DND-41 (cell line): ENCODE measurements at regions not wholly inside any gene's neighbourhood (a gene's known extent, or its start where the extent isn't known, plus 50 kb on each side); places are given as distances from the start of the nearest gene placed in this dataset.
"Not testable (repeated sequence)": the region's sequence is repeated elsewhere in the genome, so short reads cannot be mapped to it uniquely, and the experiment has no call there.

Experiments
- ATAC-seq: fragments of 200-7000 bp; cut with Tn5 transposase; 3 replicates; pipeline ENCODE4 v1.9.1; 2021; ENCODE audit warnings: low read depth; ENCODE audit not compliant: insufficient read depth
- DNase-seq: peaks from one replicate; pipeline ENCODE4 v3.0.0-alpha.2; 2020
- H2AFZ ChIP-seq: 2 replicates; pipeline ENCODE4 v1.6.0; 2012; ENCODE audit warnings: low read depth, low read length
- H3K27ac ChIP-seq: 2 replicates; pipeline ENCODE4 v1.5.1; 2012; ENCODE audit warnings: low read length, inconsistent platforms
- H3K27me3 ChIP-seq: fragments of 200-600 bp; sonication (generic); 2 replicates; pipeline ENCODE4 v1.6.0; 2012; ENCODE audit warnings: low read length, mild to moderate bottlenecking, inconsistent platforms; ENCODE audit not compliant: insufficient read depth, poor library complexity
- H3K36me3 ChIP-seq: 2 replicates; pipeline ENCODE4 v1.5.1; 2012; ENCODE audit warnings: low read length, inconsistent platforms; ENCODE audit not compliant: insufficient read depth
- H3K4me1 ChIP-seq: 2 replicates; pipeline ENCODE4 v1.5.1; 2012; ENCODE audit warnings: mild to moderate bottlenecking, low read length; ENCODE audit not compliant: insufficient read depth
- H3K4me2 ChIP-seq: 2 replicates; pipeline ENCODE4 v1.6.0; 2012; ENCODE audit warnings: mild to moderate bottlenecking, moderate library complexity, low read length, inconsistent platforms; ENCODE audit not compliant: insufficient read depth
- H3K4me3 ChIP-seq, 2 experiments: fragments of 200-600 bp in 1 of 2; shearing (Covaris generic) in 1 of 2; 2 replicates each; pipeline ENCODE4 v1.5.1; 2012 to 2016; ENCODE audit warnings: inconsistent platforms in 2 of 2, low read length in 2 of 2, mild to moderate bottlenecking in 2 of 2, low read depth in 1 of 2, moderate library complexity in 1 of 2
- H3K79me2 ChIP-seq: 2 replicates; pipeline ENCODE4 v1.6.0; 2012; ENCODE audit warnings: low read length, inconsistent platforms; ENCODE audit not compliant: insufficient read depth
- H3K9ac ChIP-seq: 2 replicates; pipeline ENCODE4 v1.6.0; 2012; ENCODE audit warnings: low read depth, mild to moderate bottlenecking, inconsistent platforms, low read length, moderate library complexity
- H3K9me3 ChIP-seq: 2 replicates; pipeline ENCODE4 v1.5.1; 2012; ENCODE audit warnings: low read length, moderate library complexity, mild to moderate bottlenecking, inconsistent platforms; ENCODE audit not compliant: insufficient read depth, severe bottlenecking
- H4K20me1 ChIP-seq: 2 replicates; pipeline ENCODE4 v1.6.0; 2012; ENCODE audit warnings: low read length; ENCODE audit not compliant: insufficient read depth
- EZH2 ChIP-seq: IDR thresholded peaks from 3 replicates; pipeline ENCODE4 v1.6.1; 2012; ENCODE audit warnings: borderline replicate concordance, low read depth, mild to moderate bottlenecking, moderate library complexity, low read length, inconsistent platforms; ENCODE audit not compliant: severe bottlenecking
- TF ChIP-seq, protein P1 (sequence below): IDR thresholded peaks from 2 replicates; pipeline ENCODE4 v1.5.1; 2012; ENCODE audit warnings: borderline replicate concordance, low read length, moderate library complexity, mild to moderate bottlenecking; ENCODE audit not compliant: poor library complexity, severe bottlenecking; ENCODE audit errors: extremely low read depth

DNA sequence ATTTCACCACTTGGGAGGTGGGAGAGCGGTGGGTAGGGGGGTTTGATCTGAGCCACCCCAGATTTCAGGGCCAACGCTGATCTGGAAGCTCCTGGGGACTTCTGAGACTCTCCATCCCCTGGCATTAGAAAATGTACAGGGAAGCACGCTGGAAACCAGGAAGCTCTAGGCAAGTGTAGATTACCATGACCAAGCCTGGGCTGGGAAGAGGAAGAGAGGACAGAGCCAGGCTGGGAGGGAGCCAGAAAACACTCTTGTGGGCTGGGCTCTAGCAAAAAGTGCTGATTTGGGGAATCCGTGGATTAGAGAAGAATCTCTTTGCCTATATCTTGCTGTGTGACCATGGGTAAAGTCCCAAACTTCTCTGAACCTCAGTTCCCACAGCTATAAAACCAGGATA is 236.7 kb downstream of the BCL11B start:
- no peak for ATAC-seq
- Histone ChIP-seq H2AFZ (no peak overlapping the region), H3K4me2 (no peak overlapping the region), H3K79me2 (no peaks in the 10 kb centered on the region), H3K27me3 (no peaks in the 10 kb centered on the region), H3K36me3 (no peaks in the 10 kb centered on the region), H4K20me1 (no peaks in the 10 kb centered on the region), H3K9me3 (no peaks in the 10 kb centered on the region), H3K27ac (no peak overlapping the region), H3K4me1 (no peaks in the 10 kb centered on the region), H3K9ac (no peak overlapping the region), H3K4me3 (no peak overlapping the region)
- DNase-seq: no peak
- no peak for TF ChIP-seq EZH2
- TF ChIP-seq, protein P1, sequence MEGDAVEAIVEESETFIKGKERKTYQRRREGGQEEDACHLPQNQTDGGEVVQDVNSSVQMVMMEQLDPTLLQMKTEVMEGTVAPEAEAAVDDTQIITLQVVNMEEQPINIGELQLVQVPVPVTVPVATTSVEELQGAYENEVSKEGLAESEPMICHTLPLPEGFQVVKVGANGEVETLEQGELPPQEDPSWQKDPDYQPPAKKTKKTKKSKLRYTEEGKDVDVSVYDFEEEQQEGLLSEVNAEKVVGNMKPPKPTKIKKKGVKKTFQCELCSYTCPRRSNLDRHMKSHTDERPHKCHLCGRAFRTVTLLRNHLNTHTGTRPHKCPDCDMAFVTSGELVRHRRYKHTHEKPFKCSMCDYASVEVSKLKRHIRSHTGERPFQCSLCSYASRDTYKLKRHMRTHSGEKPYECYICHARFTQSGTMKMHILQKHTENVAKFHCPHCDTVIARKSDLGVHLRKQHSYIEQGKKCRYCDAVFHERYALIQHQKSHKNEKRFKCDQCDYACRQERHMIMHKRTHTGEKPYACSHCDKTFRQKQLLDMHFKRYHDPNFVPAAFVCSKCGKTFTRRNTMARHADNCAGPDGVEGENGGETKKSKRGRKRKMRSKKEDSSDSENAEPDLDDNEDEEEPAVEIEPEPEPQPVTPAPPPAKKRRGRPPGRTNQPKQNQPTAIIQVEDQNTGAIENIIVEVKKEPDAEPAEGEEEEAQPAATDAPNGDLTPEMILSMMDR: no peak

DNA sequence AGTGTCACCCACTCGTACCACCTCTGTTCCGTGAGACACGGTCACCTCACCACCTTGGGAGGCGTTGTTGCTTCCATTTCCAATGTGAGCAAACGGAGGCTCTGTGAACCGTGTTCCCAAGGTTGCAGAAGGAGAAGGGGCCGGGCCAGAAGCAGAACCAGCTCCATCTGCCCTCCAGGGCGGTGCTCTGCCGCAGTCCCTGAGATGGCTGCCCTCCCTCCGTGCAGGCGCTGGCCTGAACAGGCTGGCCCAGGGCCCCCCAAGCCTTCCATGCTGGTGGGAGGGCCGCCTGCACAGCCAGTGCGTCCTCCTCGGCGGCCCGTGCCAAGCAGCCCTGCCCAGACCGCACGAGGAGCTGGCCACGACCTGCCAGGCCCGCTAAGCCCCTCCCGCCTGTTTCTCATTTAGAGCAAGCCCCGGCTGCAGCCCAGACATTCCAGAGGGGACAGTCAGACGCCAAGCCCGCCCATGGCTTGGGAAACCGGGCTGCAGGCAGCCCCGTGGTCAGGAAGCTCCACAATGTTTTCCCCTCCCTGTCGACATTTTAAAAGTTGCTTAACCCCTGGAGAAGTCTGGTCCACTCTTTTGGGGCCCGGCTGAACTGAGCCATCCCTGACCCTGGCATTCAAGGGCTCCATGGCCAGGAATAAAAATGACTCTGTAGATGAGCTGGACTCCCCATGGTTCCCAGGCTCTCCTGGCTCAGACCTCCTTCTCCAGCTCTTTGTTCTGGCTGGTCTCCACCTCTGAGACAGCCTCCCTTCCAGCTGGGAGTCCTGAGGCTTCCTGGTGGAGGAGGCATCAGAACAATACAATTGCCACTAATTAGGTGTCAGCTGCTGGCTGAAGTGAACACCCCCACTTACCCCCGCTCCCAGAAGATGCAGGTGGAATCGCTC is 236.0 kb downstream of the BCL11B start:
- H2AFZ ChIP-seq: no peak overlapping the region
- H3K27me3 ChIP-seq: no peaks in the 10 kb centered on the region
- no peak for TF ChIP-seq EZH2
- TF ChIP-seq, protein P1: no peak
- H3K79me2 ChIP-seq: no peaks in the 10 kb centered on the region
- no peak for DNase-seq
- H4K20me1 ChIP-seq: no peaks in the 10 kb centered on the region
- H3K4me1 ChIP-seq: no peaks in the 10 kb centered on the region
- no peaks in the 10 kb centered on the region for H3K9me3 ChIP-seq
- ATAC-seq: 0 out of 3 replicates have a peak, but pooled peaks have one; percentile 17
- no peak overlapping the region for H3K9ac ChIP-seq
- H3K36me3 ChIP-seq: no peaks in the 10 kb centered on the region
- H3K4me2 ChIP-seq: no peak overlapping the region
- H3K27ac ChIP-seq: no peak overlapping the region
- no peak overlapping the region for H3K4me3 ChIP-seq

GRCh38 chr14:99036611-99037293 is 235.2 kb downstream of the BCL11B start:
- Histone ChIP-seq H3K27ac (no peak overlapping the region), H3K9ac (no peak overlapping the region), H3K4me2 (no peak overlapping the region), H2AFZ (no peak overlapping the region), H4K20me1 (no peaks in the 10 kb centered on the region), H3K27me3 (no peaks in the 10 kb centered on the region), H3K9me3 (no peaks in the 10 kb centered on the region), H3K36me3 (no peaks in the 10 kb centered on the region), H3K4me3 (no peak overlapping the region), H3K4me1 (no peaks in the 10 kb centered on the region), H3K79me2 (no peaks in the 10 kb centered on the region)
- no peak for TF ChIP-seq EZH2
- TF ChIP-seq, protein P1: no peak
- ATAC-seq: no peak
- DNase-seq: no peak

GRCh38 chr14:99037326-99037725 is 234.7 kb downstream of the BCL11B start:
- not testable (repeated sequence) for H3K4me1 ChIP-seq, H3K9ac ChIP-seq, H3K9me3 ChIP-seq, H3K27me3 ChIP-seq, H3K36me3 ChIP-seq, DNase-seq, H3K27ac ChIP-seq, H3K4me2 ChIP-seq, ATAC-seq, H4K20me1 ChIP-seq, H2AFZ ChIP-seq, H3K79me2 ChIP-seq, H3K4me3 ChIP-seq
